Activated naive CD4-positive, alpha-beta T cell treated with anti-CD3 and anti-CD28 coated beads for 36 hours (primary cell): ENCODE measurements at regions not wholly inside any gene's neighbourhood (a gene's known extent, or its start where the extent isn't known, plus 50 kb on each side); places are given as distances from the start of the nearest gene placed in this dataset.
"Not testable (repeated sequence)": the region's sequence is repeated elsewhere in the genome, so short reads cannot be mapped to it uniquely, and the experiment has no call there.

ENCODE experiments used
- CTCF ChIA-PET: fragments of 350-600 bp; sonication (Branson Sonifier 250); formaldehyde crosslinking; loops from one replicate; lab custom pipeline; 2021; ENCODE audit warnings: antibody characterized with exemption; lab: Charles Lee
- DNase-seq: peaks from one replicate; pipeline ENCODE4 v3.0.0-alpha.2; 2020
- H3K27ac Mint-ChIP-seq: one replicate; pipeline ENCODE4 v1.8.0; 2021; ENCODE audit warnings: mild to moderate bottlenecking, mixed read lengths
- H3K27me3 Mint-ChIP-seq: one replicate; pipeline ENCODE4 v1.8.0; 2021; ENCODE audit warnings: low read depth, mixed read lengths
- H3K36me3 Mint-ChIP-seq: one replicate; pipeline ENCODE4 v1.8.0; 2021; ENCODE audit warnings: low read depth, mixed read lengths
- H3K4me1 Mint-ChIP-seq: one replicate; pipeline ENCODE4 v1.8.0; 2021; ENCODE audit warnings: low read depth, mixed read lengths
- H3K4me3 Mint-ChIP-seq: one replicate; pipeline ENCODE4 v1.8.0; 2021; ENCODE audit warnings: mild to moderate bottlenecking, moderate library complexity, mixed read lengths
- H3K9me3 Mint-ChIP-seq: one replicate; pipeline ENCODE4 v1.8.0; 2021; ENCODE audit warnings: mixed read lengths
- intact Hi-C: fragments of 100-400 bp; cut with micrococcal nuclease; formaldehyde crosslinking; loops from one replicate; pipeline ENCODE4 v1.15.1; 2023

DNA sequence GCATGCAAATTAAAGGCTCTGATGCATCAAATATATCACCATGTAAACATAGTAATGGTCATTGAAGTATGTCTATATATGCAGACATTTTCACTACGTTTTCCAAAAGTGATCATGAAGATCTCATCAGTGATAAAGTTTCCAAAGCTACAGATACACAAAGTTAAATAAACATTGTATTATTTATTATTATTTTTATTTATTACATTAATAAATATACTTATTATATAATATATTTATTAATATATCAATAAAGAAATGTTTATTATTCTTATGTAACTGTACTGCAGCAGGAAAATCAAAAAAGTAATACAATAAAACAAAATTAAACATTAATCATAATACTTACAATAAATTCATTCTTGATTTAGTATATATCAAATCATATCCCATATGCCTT is 791.2 kb downstream of the GBE1 start:
- CTCF ChIA-PET = no interaction called here
- Mint-ChIP-seq H3K4me3 (no peak overlapping the region), H3K27me3 (no peaks in the 10 kb centered on the region), H3K9me3 (peaks cover 19% of the 10 kb centered on the region), H3K27ac (no peak overlapping the region), H3K36me3 (no peaks in the 10 kb centered on the region), H3K4me1 (no peaks in the 10 kb centered on the region)
- intact Hi-C loops = no loop called here
- no peak for DNase-seq

DNA sequence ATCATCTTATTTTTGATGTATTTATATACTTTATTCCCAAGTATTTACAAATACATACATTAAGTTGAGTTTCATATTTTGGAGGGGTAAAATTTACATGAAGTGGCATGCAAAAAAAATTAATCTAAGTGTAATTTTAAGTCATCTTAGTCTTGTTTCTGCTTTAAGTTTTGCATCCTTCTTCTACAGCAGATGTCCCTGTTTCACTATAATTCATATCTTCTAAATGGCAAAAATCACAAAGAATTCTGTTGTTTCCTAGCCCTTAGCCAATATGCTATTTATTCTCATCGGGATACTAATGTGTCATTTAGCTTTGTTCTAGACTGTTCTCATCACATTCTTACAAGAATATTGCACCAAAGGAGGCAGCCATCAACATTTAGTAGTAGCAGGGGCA is 831.9 kb downstream of the GBE1 start:
- H3K36me3 Mint-ChIP-seq = no peaks in the 10 kb centered on the region
- H3K4me1 Mint-ChIP-seq = no peaks in the 10 kb centered on the region
- DNase-seq = no peak
- H3K9me3 Mint-ChIP-seq = peaks cover 6% of the 10 kb centered on the region
- intact Hi-C loops = no loop called here
- H3K27me3 Mint-ChIP-seq = no peaks in the 10 kb centered on the region
- CTCF ChIA-PET = no interaction called here
- no peak overlapping the region for H3K27ac Mint-ChIP-seq
- no peak overlapping the region for H3K4me3 Mint-ChIP-seq

GRCh38 chr3:80914854-80915253 is 846.6 kb downstream of the GBE1 start:
- intact Hi-C loops = no loop called here
- H3K27me3 Mint-ChIP-seq = no peaks in the 10 kb centered on the region
- no peak overlapping the region for H3K27ac Mint-ChIP-seq
- H3K36me3 Mint-ChIP-seq = no peaks in the 10 kb centered on the region
- CTCF ChIA-PET = no interaction called here
- no peaks in the 10 kb centered on the region for H3K4me1 Mint-ChIP-seq
- H3K4me3 Mint-ChIP-seq = no peak overlapping the region
- H3K9me3 Mint-ChIP-seq = peaks cover 9% of the 10 kb centered on the region
- DNase-seq = no peak

GRCh38 chr3:80898211-80898610 is 863.2 kb downstream of the GBE1 start:
- CTCF ChIA-PET = no interaction called here
- Mint-ChIP-seq H3K27me3 (no peaks in the 10 kb centered on the region), H3K9me3 (peaks cover 8% of the 10 kb centered on the region), H3K4me3 (no peak overlapping the region), H3K36me3 (no peaks in the 10 kb centered on the region), H3K4me1 (no peaks in the 10 kb centered on the region), H3K27ac (no peak overlapping the region)
- no peak for DNase-seq
- intact Hi-C loops = no loop called here

- CTCF ChIA-PET, H3K4me3 Mint-ChIP-seq, H3K36me3 Mint-ChIP-seq, H3K27ac Mint-ChIP-seq, intact Hi-C loops, H3K9me3 Mint-ChIP-seq, DNase-seq, H3K4me1 Mint-ChIP-seq, H3K27me3 Mint-ChIP-seq: not testable (repeated sequence)
Measured at GRCh38 chr3:80897005-80897404, 864.4 kb downstream of the GBE1 start.

DNA sequence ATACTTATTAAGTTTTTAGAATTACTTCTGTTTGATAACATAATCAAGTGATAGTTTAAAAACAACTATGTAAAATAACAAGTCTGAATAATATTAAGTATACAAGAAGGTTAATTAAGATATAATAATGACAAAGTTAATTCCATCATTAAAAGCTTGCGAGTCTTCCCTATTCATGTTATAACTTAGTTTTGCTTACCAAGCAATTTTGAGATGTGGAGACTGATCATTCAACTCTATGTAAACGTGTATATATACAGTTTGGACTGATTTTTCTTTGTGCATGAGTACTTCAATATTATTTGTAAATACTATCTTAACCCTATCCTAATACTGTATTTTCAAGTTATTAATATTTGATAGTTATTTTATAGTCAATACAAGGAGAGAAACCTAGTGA is 870.9 kb downstream of the GBE1 start:
- Mint-ChIP-seq H3K27me3 (no peaks in the 10 kb centered on the region), H3K4me1 (no peaks in the 10 kb centered on the region), H3K9me3 (peaks cover 15% of the 10 kb centered on the region), H3K4me3 (no peak overlapping the region), H3K27ac (no peak overlapping the region), H3K36me3 (no peaks in the 10 kb centered on the region)
- CTCF ChIA-PET = no interaction called here
- DNase-seq = no peak
- intact Hi-C loops = no loop called here

- no peaks in the 10 kb centered on the region for H3K27me3 Mint-ChIP-seq
- DNase-seq = no peak
- peaks cover 17% of the 10 kb centered on the region for H3K9me3 Mint-ChIP-seq
- intact Hi-C loops = no loop called here
- no peak overlapping the region for H3K4me3 Mint-ChIP-seq
- CTCF ChIA-PET = no interaction called here
- H3K4me1 Mint-ChIP-seq = no peaks in the 10 kb centered on the region
- H3K27ac Mint-ChIP-seq = no peak overlapping the region
- no peaks in the 10 kb centered on the region for H3K36me3 Mint-ChIP-seq
Measured at GRCh38 chr3:80889535-80889934, 871.9 kb downstream of the GBE1 start.

DNA sequence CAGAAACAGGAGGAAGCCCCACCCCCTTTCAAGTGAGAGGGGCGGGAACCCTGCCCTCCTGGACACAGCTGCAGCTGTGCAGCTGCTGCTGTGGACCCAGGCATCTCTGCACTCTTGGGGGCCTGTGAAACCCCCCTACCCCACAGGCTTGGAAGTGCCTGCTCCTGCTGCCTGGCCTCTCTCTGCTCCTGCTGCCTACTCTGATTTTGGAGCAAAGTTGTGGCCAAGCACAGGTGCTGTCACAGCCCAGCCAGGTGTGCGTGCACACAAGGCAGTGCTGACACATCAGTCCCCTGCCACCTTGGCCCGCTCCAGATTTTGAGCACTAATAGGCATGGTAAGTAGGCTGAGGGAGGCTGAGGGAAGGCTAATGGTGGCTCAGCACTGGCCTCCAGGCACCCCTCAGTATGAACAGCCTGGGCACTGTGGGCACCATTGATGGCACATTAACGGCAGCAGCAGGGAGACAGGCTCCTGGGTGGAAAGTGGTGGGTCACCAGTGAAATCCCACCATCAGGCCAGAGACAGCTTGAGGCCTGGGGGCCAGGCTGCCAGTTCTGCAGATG is 890.9 kb downstream of the GBE1 start:
- CTCF ChIA-PET = no interaction called here
- H3K27ac Mint-ChIP-seq = no peak overlapping the region
- peaks cover 18% of the 10 kb centered on the region for H3K9me3 Mint-ChIP-seq
- H3K4me1 Mint-ChIP-seq = no peaks in the 10 kb centered on the region
- H3K36me3 Mint-ChIP-seq = no peaks in the 10 kb centered on the region
- intact Hi-C loops = no loop called here
- DNase-seq = no peak
- no peak overlapping the region for H3K4me3 Mint-ChIP-seq
- no peaks in the 10 kb centered on the region for H3K27me3 Mint-ChIP-seq

DNA sequence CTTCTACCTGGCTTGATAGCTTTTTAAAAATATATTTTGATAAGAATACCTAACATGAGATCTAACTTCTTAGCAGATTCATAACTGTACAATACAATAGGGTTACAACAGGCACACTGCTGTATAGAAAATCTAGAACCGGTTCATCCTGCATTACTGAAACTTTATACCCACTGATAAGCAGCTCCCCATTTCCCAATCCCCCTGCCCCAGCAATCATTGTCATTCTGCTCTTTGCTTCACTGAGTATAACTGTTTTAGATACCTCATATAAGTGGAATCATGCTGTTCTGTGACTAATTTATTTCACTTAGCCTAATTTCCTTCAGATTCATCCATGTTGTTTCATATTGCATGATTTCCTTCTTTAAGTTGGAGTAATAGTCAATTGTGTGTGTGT is 906.0 kb downstream of the GBE1 start:
- Mint-ChIP-seq H3K9me3 (peaks cover 4% of the 10 kb centered on the region), H3K4me1 (no peaks in the 10 kb centered on the region)
- intact Hi-C loops = no loop called here

GRCh38 chr3:80836395-80836794 is 925.0 kb downstream of the GBE1 start:
- no peak overlapping the region for H3K4me3 Mint-ChIP-seq
- H3K9me3 Mint-ChIP-seq = peaks cover 21% of the 10 kb centered on the region
- intact Hi-C loops = no loop called here
- CTCF ChIA-PET = no interaction called here
- H3K36me3 Mint-ChIP-seq = no peaks in the 10 kb centered on the region
- no peaks in the 10 kb centered on the region for H3K4me1 Mint-ChIP-seq
- DNase-seq = no peak
- H3K27ac Mint-ChIP-seq = no peak overlapping the region
- H3K27me3 Mint-ChIP-seq = no peaks in the 10 kb centered on the region

More for the DNA sequence above, 906.0 kb downstream of the GBE1 start:
- no peak for DNase-seq
- no peak overlapping the region for H3K27ac Mint-ChIP-seq
- no peak overlapping the region for H3K4me3 Mint-ChIP-seq
- no peaks in the 10 kb centered on the region for H3K36me3 Mint-ChIP-seq
- H3K27me3 Mint-ChIP-seq = no peaks in the 10 kb centered on the region
- CTCF ChIA-PET = no interaction called here

- no peak for DNase-seq
- intact Hi-C loops = no loop called here
- peaks cover 10% of the 10 kb centered on the region for H3K9me3 Mint-ChIP-seq
- H3K27ac Mint-ChIP-seq = no peak overlapping the region
- no peaks in the 10 kb centered on the region for H3K4me1 Mint-ChIP-seq
- no peak overlapping the region for H3K4me3 Mint-ChIP-seq
- H3K27me3 Mint-ChIP-seq = no peaks in the 10 kb centered on the region
- H3K36me3 Mint-ChIP-seq = no peaks in the 10 kb centered on the region
- CTCF ChIA-PET = no interaction called here
Measured at GRCh38 chr3:80807577-80807976, 953.9 kb downstream of the GBE1 start.

- no peaks in the 10 kb centered on the region for H3K27me3 Mint-ChIP-seq
- no peak overlapping the region for H3K4me3 Mint-ChIP-seq
- H3K9me3 Mint-ChIP-seq = peaks cover 13% of the 10 kb centered on the region
- CTCF ChIA-PET = no interaction called here
- no peak overlapping the region for H3K27ac Mint-ChIP-seq
- no peak for DNase-seq
- intact Hi-C loops = no loop called here
- no peaks in the 10 kb centered on the region for H3K4me1 Mint-ChIP-seq
- no peaks in the 10 kb centered on the region for H3K36me3 Mint-ChIP-seq
Measured at GRCh38 chr3:80806673-80807072, 954.8 kb downstream of the GBE1 start.

DNA sequence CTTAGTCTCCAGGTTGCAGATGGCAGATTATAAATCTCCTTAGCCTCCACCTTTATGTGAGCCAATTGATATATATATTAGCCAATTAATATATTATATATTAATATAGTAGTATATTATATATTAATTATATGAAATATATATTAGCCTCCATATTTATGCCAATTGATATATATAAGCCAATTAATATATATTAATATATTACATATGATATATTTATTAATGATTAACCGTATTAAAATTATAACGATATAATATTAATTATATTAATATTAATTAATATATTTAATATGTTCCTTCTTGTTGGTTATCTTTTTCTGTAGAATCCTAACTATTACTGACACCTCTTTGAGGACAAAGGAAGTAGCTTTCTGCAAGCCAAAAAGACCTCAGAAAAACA is 972.5 kb downstream of the GBE1 start:
- Mint-ChIP-seq H3K4me1 (no peaks in the 10 kb centered on the region), H3K4me3 (no peak overlapping the region), H3K9me3 (peaks cover 6% of the 10 kb centered on the region), H3K27me3 (no peaks in the 10 kb centered on the region), H3K36me3 (no peaks in the 10 kb centered on the region), H3K27ac (no peak overlapping the region)
- DNase-seq = no peak
- CTCF ChIA-PET = no interaction called here
- intact Hi-C loops = no loop called here

DNA sequence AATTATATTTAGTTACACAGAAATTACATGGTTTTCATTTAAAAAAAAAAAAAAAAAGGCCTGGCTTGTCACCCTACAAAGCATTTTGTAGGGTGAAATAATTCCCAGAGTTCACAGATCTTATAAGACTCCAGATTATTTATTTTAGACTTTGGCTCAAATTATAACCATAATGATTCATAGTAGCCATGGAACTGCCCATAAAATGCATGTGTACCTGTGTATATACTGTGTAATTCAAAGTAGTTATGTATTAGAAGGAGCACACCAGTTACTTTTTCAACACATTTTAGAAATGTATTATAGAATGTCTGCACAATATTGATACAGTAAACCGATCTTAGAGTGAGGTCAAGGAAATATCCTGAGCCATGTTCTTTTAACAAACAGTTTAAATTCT is 975.6 kb downstream of the GBE1 start:
- intact Hi-C loops = no loop called here
- H3K27ac Mint-ChIP-seq = no peak overlapping the region
- no peak for DNase-seq
- no peak overlapping the region for H3K4me3 Mint-ChIP-seq
- CTCF ChIA-PET = no interaction called here
- H3K27me3 Mint-ChIP-seq = no peaks in the 10 kb centered on the region
- H3K36me3 Mint-ChIP-seq = no peaks in the 10 kb centered on the region
- H3K9me3 Mint-ChIP-seq = peaks cover 10% of the 10 kb centered on the region
- no peaks in the 10 kb centered on the region for H3K4me1 Mint-ChIP-seq
